OCI-LY3 (cell line): ENCODE measurements at regions not wholly inside any gene's neighbourhood (a gene's known extent, or its start where the extent isn't known, plus 50 kb on each side); places are given as distances from the start of the nearest gene placed in this dataset.

Source experiments
- EZH2phosphoT487 ChIP-seq: fragments of 200-600 bp; shearing (Covaris generic); IDR thresholded peaks from 2 replicates; pipeline ENCODE4 v1.6.1; 2018; ENCODE audit warnings: antibody characterized with exemption, mixed run types, low read depth
- TF ChIP-seq, protein P1 (sequence below): fragments of 200-600, 300-600 bp; sonication (generic); IDR thresholded peaks from 2 replicates; pipeline ENCODE4 v1.5.1; 2014; ENCODE audit warnings: antibody characterized with exemption, low read length, low read depth

DNA sequence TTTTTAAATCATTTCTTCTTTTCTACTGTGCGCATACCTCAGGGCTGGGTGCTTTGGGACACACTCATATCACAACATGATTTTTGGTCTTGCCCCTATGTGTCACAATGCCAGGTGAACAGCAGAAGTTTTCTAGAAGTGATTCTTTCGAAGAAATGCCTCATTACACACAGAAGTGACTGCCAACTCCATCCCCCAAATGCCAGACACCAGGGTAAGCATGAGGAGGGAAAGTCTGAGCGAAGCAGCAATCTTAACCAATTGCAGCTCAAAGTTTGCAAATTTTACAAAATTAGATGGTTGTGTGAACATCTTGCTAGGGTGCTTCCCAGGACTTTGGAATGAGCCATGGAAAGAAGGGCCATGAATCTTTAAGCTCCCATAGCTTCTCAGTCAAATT, 87.3 kb upstream of the PLEKHA5 start:
- TF ChIP-seq, protein P1, sequence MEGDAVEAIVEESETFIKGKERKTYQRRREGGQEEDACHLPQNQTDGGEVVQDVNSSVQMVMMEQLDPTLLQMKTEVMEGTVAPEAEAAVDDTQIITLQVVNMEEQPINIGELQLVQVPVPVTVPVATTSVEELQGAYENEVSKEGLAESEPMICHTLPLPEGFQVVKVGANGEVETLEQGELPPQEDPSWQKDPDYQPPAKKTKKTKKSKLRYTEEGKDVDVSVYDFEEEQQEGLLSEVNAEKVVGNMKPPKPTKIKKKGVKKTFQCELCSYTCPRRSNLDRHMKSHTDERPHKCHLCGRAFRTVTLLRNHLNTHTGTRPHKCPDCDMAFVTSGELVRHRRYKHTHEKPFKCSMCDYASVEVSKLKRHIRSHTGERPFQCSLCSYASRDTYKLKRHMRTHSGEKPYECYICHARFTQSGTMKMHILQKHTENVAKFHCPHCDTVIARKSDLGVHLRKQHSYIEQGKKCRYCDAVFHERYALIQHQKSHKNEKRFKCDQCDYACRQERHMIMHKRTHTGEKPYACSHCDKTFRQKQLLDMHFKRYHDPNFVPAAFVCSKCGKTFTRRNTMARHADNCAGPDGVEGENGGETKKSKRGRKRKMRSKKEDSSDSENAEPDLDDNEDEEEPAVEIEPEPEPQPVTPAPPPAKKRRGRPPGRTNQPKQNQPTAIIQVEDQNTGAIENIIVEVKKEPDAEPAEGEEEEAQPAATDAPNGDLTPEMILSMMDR: no peak
- no peak for TF ChIP-seq EZH2phosphoT487
